ENCODE measurements at regions not wholly inside any gene's neighbourhood (a gene's known extent, or its start where the extent isn't known, plus 50 kb on each side); places are given as distances from the start of the nearest gene placed in this dataset.

DNA sequence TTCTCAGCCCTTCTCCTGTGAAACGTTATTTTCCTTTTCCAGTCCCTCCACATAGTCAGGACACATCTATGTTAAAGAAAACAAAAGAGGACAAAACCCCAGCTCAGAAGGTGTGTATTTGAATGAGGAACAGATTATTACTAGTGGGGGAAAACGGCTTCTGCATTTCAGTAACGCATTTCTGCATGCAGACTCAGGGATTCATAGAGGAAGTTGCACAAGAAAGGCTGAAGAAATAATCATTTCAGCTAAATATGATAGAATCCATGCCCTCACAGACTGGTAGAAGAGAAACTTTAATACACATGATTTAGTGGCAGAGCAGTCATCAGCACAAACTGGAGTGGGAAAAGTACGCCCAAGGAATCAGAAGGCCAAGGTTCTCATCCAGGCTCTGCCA is 270.8 kb upstream of the FGF13 start (continued):
- TF ChIP-seq ZNF317 (CRISPR knock-in tag; IDR thresholded peaks at IDR 0.05; ENCODE audit: borderline replicate concordance, low read depth): no peak
- TF ChIP-seq, protein P1, sequence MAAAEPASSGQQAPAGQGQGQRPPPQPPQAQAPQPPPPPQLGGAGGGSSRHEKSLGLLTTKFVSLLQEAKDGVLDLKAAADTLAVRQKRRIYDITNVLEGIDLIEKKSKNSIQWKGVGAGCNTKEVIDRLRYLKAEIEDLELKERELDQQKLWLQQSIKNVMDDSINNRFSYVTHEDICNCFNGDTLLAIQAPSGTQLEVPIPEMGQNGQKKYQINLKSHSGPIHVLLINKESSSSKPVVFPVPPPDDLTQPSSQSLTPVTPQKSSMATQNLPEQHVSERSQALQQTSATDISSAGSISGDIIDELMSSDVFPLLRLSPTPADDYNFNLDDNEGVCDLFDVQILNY (CRISPR knock-in tag; IDR thresholded peaks at IDR 0.05): no peak
- no peak for TF ChIP-seq TEAD1 (CRISPR knock-in tag; IDR thresholded peaks at IDR 0.05)
- TF ChIP-seq ZNF263 (CRISPR knock-in tag; IDR thresholded peaks at IDR 0.05; ENCODE audit: low read depth): no peak
- no peak for TF ChIP-seq OVOL2 (CRISPR knock-in tag; IDR thresholded peaks at IDR 0.05; ENCODE audit: borderline replicate concordance)
- no peak for TF ChIP-seq GRHL2 (CRISPR knock-in tag; IDR thresholded peaks at IDR 0.05; ENCODE audit: insufficient replicate concordance, severe bottlenecking)
- TF ChIP-seq, protein P2, sequence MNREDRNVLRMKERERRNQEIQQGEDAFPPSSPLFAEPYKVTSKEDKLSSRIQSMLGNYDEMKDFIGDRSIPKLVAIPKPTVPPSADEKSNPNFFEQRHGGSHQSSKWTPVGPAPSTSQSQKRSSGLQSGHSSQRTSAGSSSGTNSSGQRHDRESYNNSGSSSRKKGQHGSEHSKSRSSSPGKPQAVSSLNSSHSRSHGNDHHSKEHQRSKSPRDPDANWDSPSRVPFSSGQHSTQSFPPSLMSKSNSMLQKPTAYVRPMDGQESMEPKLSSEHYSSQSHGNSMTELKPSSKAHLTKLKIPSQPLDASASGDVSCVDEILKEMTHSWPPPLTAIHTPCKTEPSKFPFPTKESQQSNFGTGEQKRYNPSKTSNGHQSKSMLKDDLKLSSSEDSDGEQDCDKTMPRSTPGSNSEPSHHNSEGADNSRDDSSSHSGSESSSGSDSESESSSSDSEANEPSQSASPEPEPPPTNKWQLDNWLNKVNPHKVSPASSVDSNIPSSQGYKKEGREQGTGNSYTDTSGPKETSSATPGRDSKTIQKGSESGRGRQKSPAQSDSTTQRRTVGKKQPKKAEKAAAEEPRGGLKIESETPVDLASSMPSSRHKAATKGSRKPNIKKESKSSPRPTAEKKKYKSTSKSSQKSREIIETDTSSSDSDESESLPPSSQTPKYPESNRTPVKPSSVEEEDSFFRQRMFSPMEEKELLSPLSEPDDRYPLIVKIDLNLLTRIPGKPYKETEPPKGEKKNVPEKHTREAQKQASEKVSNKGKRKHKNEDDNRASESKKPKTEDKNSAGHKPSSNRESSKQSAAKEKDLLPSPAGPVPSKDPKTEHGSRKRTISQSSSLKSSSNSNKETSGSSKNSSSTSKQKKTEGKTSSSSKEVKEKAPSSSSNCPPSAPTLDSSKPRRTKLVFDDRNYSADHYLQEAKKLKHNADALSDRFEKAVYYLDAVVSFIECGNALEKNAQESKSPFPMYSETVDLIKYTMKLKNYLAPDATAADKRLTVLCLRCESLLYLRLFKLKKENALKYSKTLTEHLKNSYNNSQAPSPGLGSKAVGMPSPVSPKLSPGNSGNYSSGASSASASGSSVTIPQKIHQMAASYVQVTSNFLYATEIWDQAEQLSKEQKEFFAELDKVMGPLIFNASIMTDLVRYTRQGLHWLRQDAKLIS (CRISPR knock-in tag; IDR thresholded peaks at IDR 0.05; ENCODE audit: borderline replicate concordance): no peak
- TF ChIP-seq FOXJ3 (CRISPR knock-in tag; IDR thresholded peaks at IDR 0.05; ENCODE audit: borderline replicate concordance): no peak
- no peak for TF ChIP-seq NR3C1 (CRISPR knock-in tag; conservative IDR thresholded peaks at IDR 0.05; ENCODE audit: low read depth)
- TF ChIP-seq KAT7 (CRISPR knock-in tag; IDR thresholded peaks at IDR 0.05; ENCODE audit: borderline replicate concordance): no peak
- TF ChIP-seq, protein P3, sequence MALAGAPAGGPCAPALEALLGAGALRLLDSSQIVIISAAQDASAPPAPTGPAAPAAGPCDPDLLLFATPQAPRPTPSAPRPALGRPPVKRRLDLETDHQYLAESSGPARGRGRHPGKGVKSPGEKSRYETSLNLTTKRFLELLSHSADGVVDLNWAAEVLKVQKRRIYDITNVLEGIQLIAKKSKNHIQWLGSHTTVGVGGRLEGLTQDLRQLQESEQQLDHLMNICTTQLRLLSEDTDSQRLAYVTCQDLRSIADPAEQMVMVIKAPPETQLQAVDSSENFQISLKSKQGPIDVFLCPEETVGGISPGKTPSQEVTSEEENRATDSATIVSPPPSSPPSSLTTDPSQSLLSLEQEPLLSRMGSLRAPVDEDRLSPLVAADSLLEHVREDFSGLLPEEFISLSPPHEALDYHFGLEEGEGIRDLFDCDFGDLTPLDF (CRISPR knock-in tag; IDR thresholded peaks at IDR 0.05): no peak
- TF ChIP-seq MYBL2 (CRISPR knock-in tag; IDR thresholded peaks at IDR 0.05): no peak
- TF ChIP-seq ZNF423 (CRISPR knock-in tag; IDR thresholded peaks at IDR 0.05): no peak
- TF ChIP-seq, protein P4, sequence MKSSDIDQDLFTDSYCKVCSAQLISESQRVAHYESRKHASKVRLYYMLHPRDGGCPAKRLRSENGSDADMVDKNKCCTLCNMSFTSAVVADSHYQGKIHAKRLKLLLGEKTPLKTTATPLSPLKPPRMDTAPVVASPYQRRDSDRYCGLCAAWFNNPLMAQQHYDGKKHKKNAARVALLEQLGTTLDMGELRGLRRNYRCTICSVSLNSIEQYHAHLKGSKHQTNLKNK (CRISPR knock-in tag; IDR thresholded peaks at IDR 0.05): no peak

DNA sequence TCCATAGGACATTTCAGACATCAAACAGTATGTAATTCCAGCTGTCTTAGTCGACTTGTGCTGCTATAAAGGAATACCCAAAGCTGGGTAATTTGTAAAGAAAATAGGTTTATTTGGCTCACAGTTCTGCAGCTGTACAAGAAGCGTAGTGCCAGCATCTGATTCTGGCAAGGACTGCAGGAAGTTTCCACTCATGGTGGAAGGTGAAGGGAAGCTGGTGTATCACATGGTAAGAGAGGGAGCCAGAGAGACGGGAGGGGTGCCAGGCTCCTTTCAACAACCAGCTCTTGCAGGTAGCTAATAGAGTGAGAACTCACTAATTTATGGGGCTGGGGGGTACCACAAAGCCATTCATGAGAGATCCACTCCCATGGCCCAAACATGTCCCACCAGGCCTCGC is 253.0 kb upstream of the FGF13 start:
- ChIA-PET CTCF (no interaction called here), POLR2A (no interaction called here)
- Mint-ChIP-seq H3K27ac (no peak overlapping the region), H3K4me3 (no peak overlapping the region), H3K4me1 (peaks cover 7% of the 10 kb centered on the region; the same call in 1 of the 2 replicates), H3K36me3 (no peaks in the 10 kb centered on the region), H3K9me3 (peaks cover 4% of the 10 kb centered on the region; the same call in 1 of the 2 replicates), H3K27me3 (ENCODE audit: low read depth) (no peaks in the 10 kb centered on the region; the same call in 1 of the 2 replicates)
- ATAC-seq: no peak
- no peak for DNase-seq (ENCODE audit: low spot score)
- TF ChIP-seq, protein P5, sequence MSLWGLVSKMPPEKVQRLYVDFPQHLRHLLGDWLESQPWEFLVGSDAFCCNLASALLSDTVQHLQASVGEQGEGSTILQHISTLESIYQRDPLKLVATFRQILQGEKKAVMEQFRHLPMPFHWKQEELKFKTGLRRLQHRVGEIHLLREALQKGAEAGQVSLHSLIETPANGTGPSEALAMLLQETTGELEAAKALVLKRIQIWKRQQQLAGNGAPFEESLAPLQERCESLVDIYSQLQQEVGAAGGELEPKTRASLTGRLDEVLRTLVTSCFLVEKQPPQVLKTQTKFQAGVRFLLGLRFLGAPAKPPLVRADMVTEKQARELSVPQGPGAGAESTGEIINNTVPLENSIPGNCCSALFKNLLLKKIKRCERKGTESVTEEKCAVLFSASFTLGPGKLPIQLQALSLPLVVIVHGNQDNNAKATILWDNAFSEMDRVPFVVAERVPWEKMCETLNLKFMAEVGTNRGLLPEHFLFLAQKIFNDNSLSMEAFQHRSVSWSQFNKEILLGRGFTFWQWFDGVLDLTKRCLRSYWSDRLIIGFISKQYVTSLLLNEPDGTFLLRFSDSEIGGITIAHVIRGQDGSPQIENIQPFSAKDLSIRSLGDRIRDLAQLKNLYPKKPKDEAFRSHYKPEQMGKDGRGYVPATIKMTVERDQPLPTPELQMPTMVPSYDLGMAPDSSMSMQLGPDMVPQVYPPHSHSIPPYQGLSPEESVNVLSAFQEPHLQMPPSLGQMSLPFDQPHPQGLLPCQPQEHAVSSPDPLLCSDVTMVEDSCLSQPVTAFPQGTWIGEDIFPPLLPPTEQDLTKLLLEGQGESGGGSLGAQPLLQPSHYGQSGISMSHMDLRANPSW (CRISPR knock-in tag; conservative IDR thresholded peaks at IDR 0.05; ENCODE audit: low read depth): no peak
- TF ChIP-seq, protein P6, sequence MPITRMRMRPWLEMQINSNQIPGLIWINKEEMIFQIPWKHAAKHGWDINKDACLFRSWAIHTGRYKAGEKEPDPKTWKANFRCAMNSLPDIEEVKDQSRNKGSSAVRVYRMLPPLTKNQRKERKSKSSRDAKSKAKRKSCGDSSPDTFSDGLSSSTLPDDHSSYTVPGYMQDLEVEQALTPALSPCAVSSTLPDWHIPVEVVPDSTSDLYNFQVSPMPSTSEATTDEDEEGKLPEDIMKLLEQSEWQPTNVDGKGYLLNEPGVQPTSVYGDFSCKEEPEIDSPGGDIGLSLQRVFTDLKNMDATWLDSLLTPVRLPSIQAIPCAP (CRISPR knock-in tag; IDR thresholded peaks at IDR 0.05): no peak
- TF ChIP-seq, protein P7, sequence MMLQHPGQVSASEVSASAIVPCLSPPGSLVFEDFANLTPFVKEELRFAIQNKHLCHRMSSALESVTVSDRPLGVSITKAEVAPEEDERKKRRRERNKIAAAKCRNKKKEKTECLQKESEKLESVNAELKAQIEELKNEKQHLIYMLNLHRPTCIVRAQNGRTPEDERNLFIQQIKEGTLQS (CRISPR knock-in tag; conservative IDR thresholded peaks at IDR 0.05): no peak
- TF ChIP-seq, protein P8, sequence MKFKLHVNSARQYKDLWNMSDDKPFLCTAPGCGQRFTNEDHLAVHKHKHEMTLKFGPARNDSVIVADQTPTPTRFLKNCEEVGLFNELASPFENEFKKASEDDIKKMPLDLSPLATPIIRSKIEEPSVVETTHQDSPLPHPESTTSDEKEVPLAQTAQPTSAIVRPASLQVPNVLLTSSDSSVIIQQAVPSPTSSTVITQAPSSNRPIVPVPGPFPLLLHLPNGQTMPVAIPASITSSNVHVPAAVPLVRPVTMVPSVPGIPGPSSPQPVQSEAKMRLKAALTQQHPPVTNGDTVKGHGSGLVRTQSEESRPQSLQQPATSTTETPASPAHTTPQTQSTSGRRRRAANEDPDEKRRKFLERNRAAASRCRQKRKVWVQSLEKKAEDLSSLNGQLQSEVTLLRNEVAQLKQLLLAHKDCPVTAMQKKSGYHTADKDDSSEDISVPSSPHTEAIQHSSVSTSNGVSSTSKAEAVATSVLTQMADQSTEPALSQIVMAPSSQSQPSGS (CRISPR knock-in tag; IDR thresholded peaks at IDR 0.05; ENCODE audit: borderline replicate concordance, low read depth): no peak
- TF ChIP-seq, protein P9, sequence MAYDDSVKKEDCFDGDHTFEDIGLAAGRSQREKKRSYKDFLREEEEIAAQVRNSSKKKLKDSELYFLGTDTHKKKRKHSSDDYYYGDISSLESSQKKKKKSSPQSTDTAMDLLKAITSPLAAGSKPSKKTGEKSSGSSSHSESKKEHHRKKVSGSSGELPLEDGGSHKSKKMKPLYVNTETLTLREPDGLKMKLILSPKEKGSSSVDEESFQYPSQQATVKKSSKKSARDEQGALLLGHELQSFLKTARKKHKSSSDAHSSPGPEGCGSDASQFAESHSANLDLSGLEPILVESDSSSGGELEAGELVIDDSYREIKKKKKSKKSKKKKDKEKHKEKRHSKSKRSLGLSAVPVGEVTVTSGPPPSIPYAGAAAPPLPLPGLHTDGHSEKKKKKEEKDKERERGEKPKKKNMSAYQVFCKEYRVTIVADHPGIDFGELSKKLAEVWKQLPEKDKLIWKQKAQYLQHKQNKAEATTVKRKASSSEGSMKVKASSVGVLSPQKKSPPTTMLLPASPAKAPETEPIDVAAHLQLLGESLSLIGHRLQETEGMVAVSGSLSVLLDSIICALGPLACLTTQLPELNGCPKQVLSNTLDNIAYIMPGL (CRISPR knock-in tag; IDR thresholded peaks at IDR 0.05): no peak
- TF ChIP-seq ZNF416 (CRISPR knock-in tag; IDR thresholded peaks at IDR 0.05) (no peak), ZNF138 (CRISPR knock-in tag; conservative IDR thresholded peaks at IDR 0.05) (no peak)

Data from WTC11 (cell line).